HS-5 (cell line): ENCODE measurements at regions not wholly inside any gene's neighbourhood (a gene's known extent, or its start where the extent isn't known, plus 50 kb on each side); places are given as distances from the start of the nearest gene placed in this dataset.
"Not testable (repeated sequence)": the region's sequence is repeated elsewhere in the genome, so short reads cannot be mapped to it uniquely, and the experiment has no call there.

Experiments
- DNase-seq: peaks from one replicate; pipeline ENCODE4 v3.0.0-alpha.2; 2012; ENCODE audit warnings: low read depth

- DNase-seq: no peak
Observed at GRCh38 chr1:96425382-96426129, 296.0 kb upstream of the PTBP2 start.

- no peak for DNase-seq
Observed at GRCh38 chr1:96427616-96428015, 294.0 kb upstream of the PTBP2 start.

- DNase-seq: no peak
Observed at GRCh38 chr1:96445302-96445701, 276.3 kb upstream of the PTBP2 start.

- DNase-seq: no peak
Observed at GRCh38 chr1:96464066-96464465, 257.5 kb upstream of the PTBP2 start.

GRCh38 chr1:96464522-96464921 is 257.1 kb upstream of the PTBP2 start:
- DNase-seq: no peak

GRCh38 chr1:96464991-96465390 is 256.6 kb upstream of the PTBP2 start:
- no peak for DNase-seq

- DNase-seq: peak; percentile 33
Observed at GRCh38 chr1:96465441-96465840, 256.1 kb upstream of the PTBP2 start.

GRCh38 chr1:96466842-96467241 is 254.7 kb upstream of the PTBP2 start:
- no peak for DNase-seq

GRCh38 chr1:96469726-96470125 is 251.9 kb upstream of the PTBP2 start:
- not testable (repeated sequence) for DNase-seq

GRCh38 chr1:96472471-96472870 is 249.1 kb upstream of the PTBP2 start:
- DNase-seq: peak; percentile 32

- peak; percentile 31 for DNase-seq
Observed at GRCh38 chr1:96473791-96474434, 247.7 kb upstream of the PTBP2 start.

- DNase-seq: no peak
Observed at GRCh38 chr1:96474985-96475743, 246.4 kb upstream of the PTBP2 start.

GRCh38 chr1:96475903-96476302 is 245.7 kb upstream of the PTBP2 start:
- DNase-seq: no peak

- DNase-seq: no peak
Observed at GRCh38 chr1:96478228-96478627, 243.4 kb upstream of the PTBP2 start.

- no peak for DNase-seq
Observed at GRCh38 chr1:96481409-96481808, 240.2 kb upstream of the PTBP2 start.

GRCh38 chr1:96482616-96483015 is 239.0 kb upstream of the PTBP2 start:
- no peak for DNase-seq

- no peak for DNase-seq
Observed at GRCh38 chr1:96487394-96487793, 234.2 kb upstream of the PTBP2 start.

GRCh38 chr1:96487971-96488370 is 233.6 kb upstream of the PTBP2 start:
- DNase-seq: no peak

GRCh38 chr1:96488777-96489176 is 232.8 kb upstream of the PTBP2 start:
- DNase-seq: no peak

- no peak for DNase-seq
Observed at GRCh38 chr1:96492236-96492635, 229.3 kb upstream of the PTBP2 start.

- DNase-seq: no peak
Observed at GRCh38 chr1:96498744-96499340, 222.7 kb upstream of the PTBP2 start.

- no peak for DNase-seq
Observed at GRCh38 chr1:96508233-96508632, 213.4 kb upstream of the PTBP2 start.

GRCh38 chr1:96509339-96509738 is 212.2 kb upstream of the PTBP2 start:
- no peak for DNase-seq
